ENCODE measurements at regions not wholly inside any gene's neighbourhood (a gene's known extent, or its start where the extent isn't known, plus 50 kb on each side); places are given as distances from the start of the nearest gene placed in this dataset.

DNA sequence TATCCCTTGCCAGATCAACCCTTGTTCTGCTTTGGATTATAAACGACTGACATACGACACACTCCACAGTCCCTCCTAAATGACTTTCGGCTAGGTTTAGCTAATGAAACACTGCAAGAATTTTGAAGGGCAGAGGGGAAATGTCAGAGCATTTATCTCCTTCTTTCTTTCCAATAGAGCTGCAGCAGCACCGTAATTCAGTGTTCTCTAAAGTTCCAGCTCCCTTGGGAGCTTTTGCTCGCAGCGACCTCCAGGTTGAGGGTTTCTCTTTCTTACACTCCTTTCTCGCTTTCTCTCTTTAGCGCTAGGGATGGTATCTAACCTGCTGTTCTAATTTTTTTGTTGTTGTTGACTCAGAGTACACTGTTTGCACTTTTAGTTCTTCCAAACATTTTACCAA lies 467.1 kb upstream of the ST8SIA4 start:
- TF ChIP-seq ZNF451 (CRISPR knock-in tag; IDR thresholded peaks at IDR 0.05) (no peak), FOSL1 (CRISPR knock-in tag; IDR thresholded peaks at IDR 0.05; ENCODE audit: borderline replicate concordance) (no peak), CHD2 (IDR thresholded peaks at IDR 0.05; ENCODE audit: low read depth, low read length) (no peak), FOXP1 (IDR thresholded peaks at IDR 0.05) (no peak), FOXP1 (CRISPR knock-in tag; IDR thresholded peaks at IDR 0.05) (no peak), TBX3 (IDR thresholded peaks at IDR 0.05; ENCODE audit: borderline replicate concordance) (no peak), TARDBP (CRISPR knock-in tag; IDR thresholded peaks at IDR 0.05) (no peak), ZSCAN21 (CRISPR knock-in tag; IDR thresholded peaks at IDR 0.05; ENCODE audit: borderline replicate concordance) (no peak), POLR2AphosphoS5 (IDR thresholded peaks at IDR 0.05; ENCODE audit: low read depth, low read length) (no peak), ZNF263 (CRISPR knock-in tag; IDR thresholded peaks at IDR 0.05) (no peak)
- TF ChIP-seq, protein P1, sequence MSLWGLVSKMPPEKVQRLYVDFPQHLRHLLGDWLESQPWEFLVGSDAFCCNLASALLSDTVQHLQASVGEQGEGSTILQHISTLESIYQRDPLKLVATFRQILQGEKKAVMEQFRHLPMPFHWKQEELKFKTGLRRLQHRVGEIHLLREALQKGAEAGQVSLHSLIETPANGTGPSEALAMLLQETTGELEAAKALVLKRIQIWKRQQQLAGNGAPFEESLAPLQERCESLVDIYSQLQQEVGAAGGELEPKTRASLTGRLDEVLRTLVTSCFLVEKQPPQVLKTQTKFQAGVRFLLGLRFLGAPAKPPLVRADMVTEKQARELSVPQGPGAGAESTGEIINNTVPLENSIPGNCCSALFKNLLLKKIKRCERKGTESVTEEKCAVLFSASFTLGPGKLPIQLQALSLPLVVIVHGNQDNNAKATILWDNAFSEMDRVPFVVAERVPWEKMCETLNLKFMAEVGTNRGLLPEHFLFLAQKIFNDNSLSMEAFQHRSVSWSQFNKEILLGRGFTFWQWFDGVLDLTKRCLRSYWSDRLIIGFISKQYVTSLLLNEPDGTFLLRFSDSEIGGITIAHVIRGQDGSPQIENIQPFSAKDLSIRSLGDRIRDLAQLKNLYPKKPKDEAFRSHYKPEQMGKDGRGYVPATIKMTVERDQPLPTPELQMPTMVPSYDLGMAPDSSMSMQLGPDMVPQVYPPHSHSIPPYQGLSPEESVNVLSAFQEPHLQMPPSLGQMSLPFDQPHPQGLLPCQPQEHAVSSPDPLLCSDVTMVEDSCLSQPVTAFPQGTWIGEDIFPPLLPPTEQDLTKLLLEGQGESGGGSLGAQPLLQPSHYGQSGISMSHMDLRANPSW (CRISPR knock-in tag; IDR thresholded peaks at IDR 0.05; ENCODE audit: borderline replicate concordance), result no peak
- TF ChIP-seq, protein P2, sequence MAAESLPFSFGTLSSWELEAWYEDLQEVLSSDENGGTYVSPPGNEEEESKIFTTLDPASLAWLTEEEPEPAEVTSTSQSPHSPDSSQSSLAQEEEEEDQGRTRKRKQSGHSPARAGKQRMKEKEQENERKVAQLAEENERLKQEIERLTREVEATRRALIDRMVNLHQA (CRISPR knock-in tag; IDR thresholded peaks at IDR 0.05), result no peak
- TF ChIP-seq, protein P3, sequence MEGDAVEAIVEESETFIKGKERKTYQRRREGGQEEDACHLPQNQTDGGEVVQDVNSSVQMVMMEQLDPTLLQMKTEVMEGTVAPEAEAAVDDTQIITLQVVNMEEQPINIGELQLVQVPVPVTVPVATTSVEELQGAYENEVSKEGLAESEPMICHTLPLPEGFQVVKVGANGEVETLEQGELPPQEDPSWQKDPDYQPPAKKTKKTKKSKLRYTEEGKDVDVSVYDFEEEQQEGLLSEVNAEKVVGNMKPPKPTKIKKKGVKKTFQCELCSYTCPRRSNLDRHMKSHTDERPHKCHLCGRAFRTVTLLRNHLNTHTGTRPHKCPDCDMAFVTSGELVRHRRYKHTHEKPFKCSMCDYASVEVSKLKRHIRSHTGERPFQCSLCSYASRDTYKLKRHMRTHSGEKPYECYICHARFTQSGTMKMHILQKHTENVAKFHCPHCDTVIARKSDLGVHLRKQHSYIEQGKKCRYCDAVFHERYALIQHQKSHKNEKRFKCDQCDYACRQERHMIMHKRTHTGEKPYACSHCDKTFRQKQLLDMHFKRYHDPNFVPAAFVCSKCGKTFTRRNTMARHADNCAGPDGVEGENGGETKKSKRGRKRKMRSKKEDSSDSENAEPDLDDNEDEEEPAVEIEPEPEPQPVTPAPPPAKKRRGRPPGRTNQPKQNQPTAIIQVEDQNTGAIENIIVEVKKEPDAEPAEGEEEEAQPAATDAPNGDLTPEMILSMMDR (CRISPR knock-in tag; IDR thresholded peaks at IDR 0.05), result no peak
